ENCODE measurements at regions not wholly inside any gene's neighbourhood (a gene's known extent, or its start where the extent isn't known, plus 50 kb on each side); places are given as distances from the start of the nearest gene placed in this dataset.

DNA sequence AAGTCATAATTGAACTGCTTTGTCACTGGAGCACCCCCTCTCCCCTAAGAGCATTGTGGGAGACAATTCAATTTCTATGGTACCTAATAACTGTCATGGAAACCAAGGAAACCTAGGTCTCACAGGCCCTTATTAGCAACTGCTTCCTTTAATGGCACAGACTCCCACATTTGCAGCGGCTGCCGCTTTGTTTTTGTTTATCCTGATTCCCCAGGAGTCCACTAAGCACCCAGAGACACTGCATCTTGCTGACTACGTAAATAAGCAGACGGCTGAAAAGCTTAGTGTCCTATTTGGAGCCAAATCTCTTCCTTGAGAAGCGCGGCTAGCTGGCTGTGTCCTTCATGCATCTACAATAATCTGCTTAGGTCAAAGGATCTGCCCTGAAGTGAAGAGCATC, 494.4 kb downstream of the TMA16 start:
- H3K4me1 ChIP-seq (ENCODE audit: insufficient read depth, low read length), result peaks cover 16% of the 10 kb centered on the region; the same call in 1 of the 2 replicates
- H3K36me3 ChIP-seq (ENCODE audit: insufficient read depth, low read length), result no peaks in the 10 kb centered on the region
- no peak overlapping the region for H3K9ac ChIP-seq (ENCODE audit: low read depth, low read length)
- no peaks in the 10 kb centered on the region for H3K9me3 ChIP-seq (ENCODE audit: control insufficient read depth, insufficient read depth, low read length)

DNA sequence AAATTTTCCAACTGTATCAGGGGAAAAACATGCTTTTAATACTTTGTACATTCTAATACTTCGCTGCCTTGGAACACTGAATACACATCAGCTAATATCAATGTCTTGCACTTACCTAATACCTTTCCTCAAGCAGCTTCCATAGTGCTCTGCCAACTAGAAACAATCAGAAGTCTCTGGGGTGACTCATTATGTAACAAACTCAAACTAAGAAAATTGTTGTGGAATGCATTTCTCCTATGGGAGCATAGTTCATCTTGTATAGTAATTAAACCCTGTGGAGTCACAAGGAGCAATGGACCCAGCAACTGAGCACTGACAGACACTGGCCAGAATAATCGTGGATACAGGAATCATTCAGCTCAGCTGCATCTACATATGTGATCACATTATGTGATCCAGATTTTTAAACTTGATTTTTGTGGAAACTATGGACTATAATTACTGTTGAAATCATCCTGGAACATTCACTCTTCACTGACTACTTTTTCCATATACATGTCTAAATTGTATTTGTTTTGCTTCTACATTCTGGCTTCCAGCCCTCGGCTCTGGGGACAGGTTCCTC, 496.9 kb downstream of the TMA16 start:
- no peak overlapping the region for H3K9ac ChIP-seq (ENCODE audit: low read depth, low read length)

DNA sequence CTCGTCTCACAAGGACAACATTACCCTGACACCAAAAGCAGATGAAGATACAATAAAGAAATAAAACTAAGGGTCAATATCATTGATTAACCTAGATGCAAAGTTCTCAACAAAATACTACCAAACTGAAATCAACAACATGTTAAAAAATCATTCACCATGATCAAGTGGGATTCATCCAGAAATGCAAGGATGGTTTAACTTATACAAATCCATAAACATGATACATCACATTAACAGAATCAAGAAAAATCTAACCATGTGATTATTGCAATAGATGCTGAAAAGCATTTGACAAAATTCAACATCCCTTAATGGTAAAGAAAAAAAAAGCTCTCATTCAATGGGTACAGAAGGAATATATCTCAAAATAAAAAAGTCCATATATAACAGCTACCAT, 514.9 kb downstream of the TMA16 start:
- Histone ChIP-seq H3K36me3 (ENCODE audit: insufficient read depth, low read length) (no peaks in the 10 kb centered on the region), H3K9ac (ENCODE audit: low read depth, low read length) (no peak overlapping the region), H3K4me1 (ENCODE audit: insufficient read depth, low read length) (no peaks in the 10 kb centered on the region), H3K9me3 (ENCODE audit: control insufficient read depth, insufficient read depth, low read length) (no peaks in the 10 kb centered on the region)

More for the DNA sequence above, 496.9 kb downstream of the TMA16 start:
- H3K9me3 ChIP-seq (ENCODE audit: control insufficient read depth, insufficient read depth, low read length), result no peaks in the 10 kb centered on the region
- H3K36me3 ChIP-seq (ENCODE audit: insufficient read depth, low read length), result no peaks in the 10 kb centered on the region
- H3K4me1 ChIP-seq (ENCODE audit: insufficient read depth, low read length), result peaks cover 16% of the 10 kb centered on the region; the same call in 1 of the 2 replicates

DNA sequence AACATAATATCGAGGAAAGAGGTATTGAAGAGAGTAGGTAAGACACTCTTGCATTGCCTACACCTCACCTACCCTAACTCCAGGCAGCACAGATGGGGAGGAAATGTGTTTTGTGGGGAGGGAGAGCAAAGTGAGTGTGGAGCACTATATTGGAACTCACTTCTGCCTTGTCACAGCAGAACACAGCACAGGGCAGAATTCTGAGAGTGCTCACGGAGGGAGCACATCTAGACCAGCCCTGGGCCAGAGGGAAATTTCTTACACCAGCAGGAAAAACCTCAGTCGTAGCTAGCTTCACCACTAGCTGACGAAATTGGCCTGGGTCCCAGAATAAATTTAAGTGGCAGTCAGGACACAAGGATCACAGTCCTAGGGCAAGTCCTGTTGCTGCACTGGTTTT, 517.3 kb downstream of the TMA16 start:
- no peaks in the 10 kb centered on the region for H3K4me1 ChIP-seq (ENCODE audit: insufficient read depth, low read length)
- H3K9me3 ChIP-seq (ENCODE audit: control insufficient read depth, insufficient read depth, low read length), result no peaks in the 10 kb centered on the region
- H3K9ac ChIP-seq (ENCODE audit: low read depth, low read length), result no peak overlapping the region
- H3K36me3 ChIP-seq (ENCODE audit: insufficient read depth, low read length), result no peaks in the 10 kb centered on the region

DNA sequence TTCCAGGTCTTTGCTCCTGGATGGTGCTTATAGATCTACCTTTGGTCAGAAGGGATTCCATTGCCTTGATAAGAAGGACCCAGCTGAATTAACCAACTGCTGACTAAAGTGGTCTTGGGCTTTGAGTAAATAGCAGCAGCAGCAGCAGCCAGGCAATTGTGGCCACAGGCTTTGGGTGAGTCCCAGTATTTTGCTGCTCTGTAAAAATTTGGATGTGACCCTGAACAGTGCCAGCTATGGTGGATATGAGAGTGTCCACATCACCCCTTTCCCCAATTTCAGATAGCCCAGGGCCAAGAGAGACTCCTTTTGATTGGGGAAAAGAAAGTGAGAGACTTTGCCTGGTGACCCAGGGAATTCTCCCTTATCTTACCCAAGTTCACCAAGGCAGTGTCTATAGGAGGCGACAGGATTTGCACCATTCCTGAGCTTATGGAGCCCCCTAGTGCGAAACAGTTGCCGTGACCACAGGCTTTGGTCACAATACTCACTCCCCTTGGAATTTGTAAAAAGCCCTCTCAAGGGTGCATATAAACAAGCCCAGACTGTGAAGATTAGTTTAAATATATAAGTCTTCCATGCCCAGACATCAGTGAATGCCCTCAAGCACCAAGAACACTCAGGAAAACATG, 518.0 kb downstream of the TMA16 start:
- no peak overlapping the region for H3K9ac ChIP-seq (ENCODE audit: low read depth, low read length)
- no peaks in the 10 kb centered on the region for H3K36me3 ChIP-seq (ENCODE audit: insufficient read depth, low read length)
- no peaks in the 10 kb centered on the region for H3K4me1 ChIP-seq (ENCODE audit: insufficient read depth, low read length)
- no peaks in the 10 kb centered on the region for H3K9me3 ChIP-seq (ENCODE audit: control insufficient read depth, insufficient read depth, low read length)

DNA sequence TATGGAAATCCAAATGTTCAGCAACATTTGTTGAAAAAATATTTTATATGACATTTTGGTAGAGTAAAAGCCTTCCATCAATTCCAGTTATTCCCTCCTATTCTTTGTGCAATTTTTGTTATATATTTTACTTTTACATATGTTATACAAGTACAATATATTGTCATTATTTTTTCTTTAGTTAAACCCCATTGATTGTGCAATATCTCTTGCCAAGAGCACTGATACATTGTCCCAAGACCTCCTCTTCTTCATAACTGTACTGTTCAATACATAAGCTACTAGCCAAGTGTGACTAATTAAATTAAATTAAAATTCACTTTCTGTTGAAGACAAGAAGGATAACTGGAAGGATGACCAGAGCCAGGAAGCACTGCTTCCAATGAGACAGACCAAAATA, 527.5 kb downstream of the TMA16 start:
- H3K9me3 ChIP-seq (ENCODE audit: control insufficient read depth, insufficient read depth, low read length), result peaks cover 12% of the 10 kb centered on the region; the same call in 1 of the 2 replicates
- no peaks in the 10 kb centered on the region for H3K4me1 ChIP-seq (ENCODE audit: insufficient read depth, low read length)
- no peaks in the 10 kb centered on the region for H3K36me3 ChIP-seq (ENCODE audit: insufficient read depth, low read length)
- H3K9ac ChIP-seq (ENCODE audit: low read depth, low read length), result no peak overlapping the region

DNA sequence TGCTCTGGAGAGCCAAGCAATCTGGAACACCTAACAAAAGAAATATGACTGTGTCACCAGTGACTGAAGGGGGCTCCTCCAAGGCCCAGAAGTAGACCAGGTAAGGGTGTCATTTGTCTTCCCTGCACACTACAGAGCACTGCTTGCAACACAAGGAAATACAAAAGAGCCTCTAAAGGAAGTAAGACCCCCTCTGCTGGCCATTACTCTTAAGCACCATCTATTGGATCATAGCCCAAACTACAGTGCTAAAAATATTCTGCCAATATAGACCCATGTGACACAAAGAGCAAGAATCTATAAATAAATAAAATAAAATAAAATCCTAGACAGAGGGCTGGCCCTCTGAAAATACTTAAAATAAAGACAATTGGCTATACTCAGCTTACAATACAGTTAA, 528.7 kb downstream of the TMA16 start:
- Histone ChIP-seq H3K9ac (ENCODE audit: low read depth, low read length) (no peak overlapping the region), H3K9me3 (ENCODE audit: control insufficient read depth, insufficient read depth, low read length) (peaks cover 12% of the 10 kb centered on the region; the same call in 1 of the 2 replicates), H3K4me1 (ENCODE audit: insufficient read depth, low read length) (no peaks in the 10 kb centered on the region), H3K36me3 (ENCODE audit: insufficient read depth, low read length) (no peaks in the 10 kb centered on the region)

DNA sequence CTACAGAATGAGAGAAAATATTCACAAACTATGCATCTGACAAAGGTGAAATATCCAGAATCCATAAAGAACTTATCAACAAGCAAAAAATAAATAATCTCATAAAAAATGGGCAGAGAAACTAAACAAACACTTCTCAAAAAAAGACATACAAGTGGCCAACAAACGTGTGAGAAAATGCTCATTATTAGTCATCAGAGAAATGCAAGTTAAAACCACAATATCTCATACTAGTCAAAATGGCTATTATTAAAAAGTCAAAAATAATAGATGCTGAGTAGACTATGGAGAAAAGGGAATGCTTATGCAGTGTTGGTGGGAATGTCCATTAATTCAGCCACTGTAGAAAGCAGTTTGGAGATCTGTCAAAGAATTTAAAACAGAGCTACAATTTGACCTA, 533.3 kb downstream of the TMA16 start:
- Histone ChIP-seq H3K9me3 (ENCODE audit: control insufficient read depth, insufficient read depth, low read length) (peaks cover 12% of the 10 kb centered on the region; the same call in 1 of the 2 replicates), H3K4me1 (ENCODE audit: insufficient read depth, low read length) (no peaks in the 10 kb centered on the region), H3K9ac (ENCODE audit: low read depth, low read length) (no peak overlapping the region), H3K36me3 (ENCODE audit: insufficient read depth, low read length) (no peaks in the 10 kb centered on the region)

DNA sequence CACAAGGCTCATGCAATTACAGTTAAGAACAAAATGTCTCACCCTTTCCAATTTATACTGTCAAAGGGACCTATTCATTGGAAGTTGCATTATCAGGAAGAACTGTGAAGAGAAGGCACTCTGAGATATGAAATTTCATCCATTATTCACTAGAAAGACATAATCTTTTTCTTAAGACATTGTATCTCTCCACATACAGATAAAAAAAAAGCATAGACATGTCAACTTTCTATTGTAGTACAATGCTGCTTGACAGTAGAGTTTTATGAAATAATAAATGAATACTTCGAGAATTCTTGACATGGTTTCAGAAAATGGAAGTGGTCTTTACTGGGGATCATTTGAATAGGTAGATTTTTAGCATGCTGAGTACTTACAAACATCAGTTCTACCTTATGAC, 545.0 kb downstream of the TMA16 start:
- H3K9ac ChIP-seq (ENCODE audit: low read depth, low read length), result no peak overlapping the region
- no peaks in the 10 kb centered on the region for H3K36me3 ChIP-seq (ENCODE audit: insufficient read depth, low read length)
- no peaks in the 10 kb centered on the region for H3K4me1 ChIP-seq (ENCODE audit: insufficient read depth, low read length)
- H3K9me3 ChIP-seq (ENCODE audit: control insufficient read depth, insufficient read depth, low read length), result peaks cover 15% of the 10 kb centered on the region

DNA sequence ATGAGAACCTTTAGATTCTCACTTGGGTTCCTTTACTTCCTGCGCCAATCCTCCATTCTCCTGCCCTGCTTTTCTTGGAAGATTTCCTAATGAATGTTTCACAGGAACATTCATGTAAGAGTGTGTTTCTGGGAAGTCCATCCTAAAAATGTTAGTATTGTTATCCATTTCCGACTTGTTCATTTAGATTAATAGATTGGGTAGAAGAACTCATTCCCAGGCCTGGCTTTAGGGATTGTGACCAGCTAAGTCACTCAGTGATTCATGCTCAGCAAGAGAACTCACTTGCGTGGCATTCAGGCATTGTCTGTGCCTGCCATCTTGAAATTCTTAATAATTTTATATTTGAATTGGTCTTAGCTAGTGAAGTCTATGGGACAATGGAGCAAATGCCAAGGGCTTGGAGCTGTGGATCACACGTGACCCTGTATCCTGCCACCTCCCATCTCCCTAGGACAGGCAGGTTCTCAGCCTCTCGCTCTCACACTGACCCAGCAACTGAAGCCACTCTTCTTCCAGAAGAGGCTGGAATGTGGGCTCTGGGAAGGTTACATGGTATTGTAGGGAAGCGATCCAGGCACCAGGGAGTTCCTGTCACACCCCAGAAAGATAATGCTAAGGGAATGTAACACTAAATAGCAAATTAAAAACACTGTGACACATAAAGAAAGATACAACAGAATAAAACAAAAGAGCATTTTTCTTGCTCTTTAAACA, 562.1 kb downstream of the TMA16 start:
- Histone ChIP-seq H3K4me1 (ENCODE audit: insufficient read depth, low read length) (no peaks in the 10 kb centered on the region), H3K36me3 (ENCODE audit: insufficient read depth, low read length) (no peaks in the 10 kb centered on the region), H3K9me3 (ENCODE audit: control insufficient read depth, insufficient read depth, low read length) (no peaks in the 10 kb centered on the region; the same call in 1 of the 2 replicates), H3K9ac (ENCODE audit: low read depth, low read length) (no peak overlapping the region)

DNA sequence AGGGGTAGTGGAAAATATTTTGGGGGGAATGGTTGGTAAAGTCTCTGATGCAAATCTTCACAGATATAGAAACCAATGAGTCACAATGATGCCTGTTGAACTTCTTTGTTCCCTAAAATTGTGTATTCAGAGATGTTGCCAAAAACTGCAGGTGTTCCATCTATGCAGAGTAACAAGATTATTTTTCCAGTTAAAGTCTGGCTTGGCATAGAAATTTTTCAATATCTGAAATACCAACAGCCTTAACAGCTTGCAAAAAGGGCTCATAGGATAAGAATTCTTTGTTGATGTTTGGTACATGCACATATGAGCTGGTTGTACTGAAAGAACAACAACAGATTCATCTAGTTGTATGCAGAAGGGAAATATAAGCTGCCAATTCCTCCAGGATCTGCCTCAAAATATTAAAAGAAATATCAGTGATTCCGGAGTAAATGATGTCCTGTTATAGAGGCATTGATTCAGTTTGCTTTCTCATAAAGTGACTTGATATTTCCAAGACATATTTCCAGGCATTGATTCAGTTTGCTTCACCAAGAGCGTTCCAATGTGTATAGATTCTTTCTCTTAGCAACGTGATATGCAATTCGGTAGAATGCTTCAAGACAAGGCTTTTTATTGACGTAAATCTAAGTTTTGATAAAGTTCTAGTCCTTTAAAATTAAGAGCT, 564.4 kb downstream of the TMA16 start:
- H3K9ac ChIP-seq (ENCODE audit: low read depth, low read length), result no peak overlapping the region
- H3K9me3 ChIP-seq (ENCODE audit: control insufficient read depth, insufficient read depth, low read length), result no peaks in the 10 kb centered on the region; the same call in 1 of the 2 replicates

DNA sequence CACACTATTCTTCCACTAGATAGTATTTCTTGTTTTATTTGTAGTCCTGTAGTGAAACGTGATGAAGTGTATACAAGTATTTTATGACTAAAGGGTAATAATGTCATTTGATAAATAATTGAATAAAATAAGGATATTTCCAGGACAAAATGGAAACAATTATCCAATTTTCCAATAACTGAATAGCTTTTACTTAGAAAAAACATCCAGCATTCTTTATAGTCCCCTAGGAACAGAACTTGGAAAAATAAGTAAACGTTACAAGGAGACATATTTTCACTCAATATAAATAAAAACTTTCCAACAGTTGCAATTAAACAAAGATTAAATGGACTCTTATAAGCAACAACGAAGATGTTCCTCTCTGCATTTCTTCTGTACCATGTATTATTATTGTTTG, 566.0 kb downstream of the TMA16 start:
- no peaks in the 10 kb centered on the region for H3K36me3 ChIP-seq (ENCODE audit: insufficient read depth, low read length)
- no peak overlapping the region for H3K9ac ChIP-seq (ENCODE audit: low read depth, low read length)
- H3K4me1 ChIP-seq (ENCODE audit: insufficient read depth, low read length), result no peaks in the 10 kb centered on the region
- H3K9me3 ChIP-seq (ENCODE audit: control insufficient read depth, insufficient read depth, low read length), result no peaks in the 10 kb centered on the region; the same call in 1 of the 2 replicates

More for the DNA sequence above, 564.4 kb downstream of the TMA16 start:
- H3K4me1 ChIP-seq (ENCODE audit: insufficient read depth, low read length), result no peaks in the 10 kb centered on the region
- H3K36me3 ChIP-seq (ENCODE audit: insufficient read depth, low read length), result no peaks in the 10 kb centered on the region

DNA sequence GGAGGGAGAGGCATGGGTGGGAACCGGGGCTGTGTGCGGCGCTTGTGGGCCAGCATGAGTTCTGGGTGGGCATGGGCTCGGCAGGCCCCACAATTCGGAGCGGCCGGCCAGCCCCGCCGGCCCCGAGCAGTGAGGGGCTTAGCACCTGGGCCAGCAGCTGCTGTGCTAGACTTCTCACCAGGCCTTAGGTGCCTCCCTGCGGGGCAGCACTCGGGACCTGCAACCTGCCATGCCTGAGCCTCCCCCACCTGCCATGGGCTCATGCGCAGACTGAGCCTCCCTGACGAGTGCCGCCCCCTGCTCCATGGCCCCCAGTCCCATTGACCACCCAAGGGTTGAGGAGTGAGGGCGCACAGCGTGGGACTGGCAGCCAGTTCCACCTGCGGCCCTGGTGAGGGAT, 573.9 kb downstream of the TMA16 start:
- H3K9me3 ChIP-seq (ENCODE audit: control insufficient read depth, insufficient read depth, low read length), result no peaks in the 10 kb centered on the region; the same call in none of the 2 replicates
- H3K36me3 ChIP-seq (ENCODE audit: insufficient read depth, low read length), result no peaks in the 10 kb centered on the region
- no peak overlapping the region for H3K9ac ChIP-seq (ENCODE audit: low read depth, low read length)
- no peaks in the 10 kb centered on the region for H3K4me1 ChIP-seq (ENCODE audit: insufficient read depth, low read length)

DNA sequence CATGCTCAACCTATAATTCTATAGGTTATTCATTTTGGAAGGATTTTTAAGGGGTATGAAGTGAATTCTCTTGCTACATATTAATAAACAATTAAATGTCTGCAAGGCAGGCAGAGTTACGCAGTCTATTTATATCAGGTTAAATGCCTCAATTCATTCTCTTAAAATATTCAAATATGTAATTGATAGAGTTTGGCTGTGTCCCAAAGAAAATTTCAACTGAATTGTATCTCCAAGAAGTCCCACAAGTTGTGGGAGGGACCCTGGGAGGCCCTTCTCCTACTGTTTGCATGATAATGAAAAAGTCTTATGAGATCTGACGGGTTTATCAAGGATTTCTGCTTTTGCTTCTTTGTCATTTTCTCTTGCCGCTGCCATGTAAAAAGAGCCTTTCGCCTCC, 576.1 kb downstream of the TMA16 start:
- Histone ChIP-seq H3K9me3 (ENCODE audit: control insufficient read depth, insufficient read depth, low read length) (no peaks in the 10 kb centered on the region; the same call in none of the 2 replicates), H3K36me3 (ENCODE audit: insufficient read depth, low read length) (no peaks in the 10 kb centered on the region), H3K4me1 (ENCODE audit: insufficient read depth, low read length) (no peaks in the 10 kb centered on the region), H3K9ac (ENCODE audit: low read depth, low read length) (no peak overlapping the region)

Data from ES-I3 (cell line).